ENCODE measurements at regions not wholly inside any gene's neighbourhood (a gene's known extent, or its start where the extent isn't known, plus 50 kb on each side); places are given as distances from the start of the nearest gene placed in this dataset.

DNA sequence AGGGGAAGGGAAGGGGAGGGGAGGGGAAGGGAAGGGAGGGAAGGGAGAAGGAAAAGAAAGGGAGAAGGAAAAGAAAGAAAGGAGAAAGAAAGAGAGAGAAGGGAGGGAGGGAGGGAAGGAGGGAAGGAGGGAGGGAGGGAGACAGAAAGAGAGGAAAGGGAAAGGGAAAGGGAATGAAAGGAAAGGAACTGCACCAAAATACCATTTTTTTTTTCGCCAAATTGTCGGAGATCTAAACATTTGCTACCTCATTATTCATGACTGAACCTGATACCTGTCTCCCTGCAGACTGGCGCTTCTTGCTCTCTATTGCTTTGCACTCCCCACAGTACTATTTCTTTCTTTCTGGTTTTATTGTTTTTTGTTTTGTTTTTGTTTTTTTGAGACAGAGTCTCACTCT lies 117.3 kb upstream of the LGSN start:
- Histone ChIP-seq H3K4me3 (ENCODE audit: low read depth in 1 of 2, low read length in 2 of 2) (no peak overlapping the region), H3K9me3 (ENCODE audit: control insufficient read depth in 2 of 2, insufficient read depth in 1 of 2, low read depth in 1 of 2, low read length in 1 of 2) (no peaks in the 10 kb centered on the region), H3K4me1 (ENCODE audit: control insufficient read depth in 2 of 2, insufficient read depth in 2 of 2, low read length in 1 of 2) (no peaks in the 10 kb centered on the region), H3K36me3 (ENCODE audit: control insufficient read depth in 2 of 2, insufficient read depth in 2 of 2, low read length in 1 of 2) (no peaks in the 10 kb centered on the region), H3K27ac (ENCODE audit: low read depth in 2 of 2, low read length in 1 of 2) (no peak overlapping the region), H3K27me3 (ENCODE audit: control insufficient read depth in 1 of 2, insufficient read depth in 2 of 2, low read length in 2 of 2) (no peaks in the 10 kb centered on the region)
- 75 to 85% methylated on average over 3 of the region's 3 CpGs for WGBS, 2 donors

DNA sequence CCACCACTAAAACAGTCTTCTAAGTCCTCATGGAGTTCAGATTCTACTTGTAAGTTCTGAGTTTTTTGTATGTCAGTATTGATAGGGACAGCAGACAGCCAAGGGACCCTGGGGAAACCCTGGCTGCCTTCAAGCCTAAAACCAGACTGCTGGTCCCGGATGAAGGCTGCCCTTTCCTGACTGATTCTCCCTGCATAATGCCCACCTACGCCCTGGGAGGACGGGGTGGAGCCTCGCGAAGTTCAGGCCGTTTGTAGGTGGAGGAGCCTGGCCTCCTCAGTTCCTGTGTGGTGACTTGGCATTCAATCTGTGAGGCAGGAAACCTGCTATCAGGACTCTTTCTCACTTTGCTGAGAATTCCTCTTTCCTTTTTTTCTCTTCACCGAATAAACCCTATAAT lies 120.3 kb upstream of the LGSN start:
- Histone ChIP-seq H3K27me3 (ENCODE audit: control insufficient read depth in 1 of 2, insufficient read depth in 2 of 2, low read length in 2 of 2) (no peaks in the 10 kb centered on the region), H3K36me3 (ENCODE audit: control insufficient read depth in 2 of 2, insufficient read depth in 2 of 2, low read length in 1 of 2) (no peaks in the 10 kb centered on the region), H3K4me1 (ENCODE audit: control insufficient read depth in 2 of 2, insufficient read depth in 2 of 2, low read length in 1 of 2) (no peaks in the 10 kb centered on the region), H3K4me3 (ENCODE audit: low read depth in 1 of 2, low read length in 2 of 2) (no peak overlapping the region), H3K27ac (ENCODE audit: low read depth in 2 of 2, low read length in 1 of 2) (no peak overlapping the region), H3K9me3 (ENCODE audit: control insufficient read depth in 2 of 2, insufficient read depth in 1 of 2, low read depth in 1 of 2, low read length in 1 of 2) (peaks cover 0 to 5% of the 10 kb centered on the region in 2 donors)
- 66 to 70% methylated on average over 7 of the region's 7 CpGs for WGBS, 2 donors

DNA sequence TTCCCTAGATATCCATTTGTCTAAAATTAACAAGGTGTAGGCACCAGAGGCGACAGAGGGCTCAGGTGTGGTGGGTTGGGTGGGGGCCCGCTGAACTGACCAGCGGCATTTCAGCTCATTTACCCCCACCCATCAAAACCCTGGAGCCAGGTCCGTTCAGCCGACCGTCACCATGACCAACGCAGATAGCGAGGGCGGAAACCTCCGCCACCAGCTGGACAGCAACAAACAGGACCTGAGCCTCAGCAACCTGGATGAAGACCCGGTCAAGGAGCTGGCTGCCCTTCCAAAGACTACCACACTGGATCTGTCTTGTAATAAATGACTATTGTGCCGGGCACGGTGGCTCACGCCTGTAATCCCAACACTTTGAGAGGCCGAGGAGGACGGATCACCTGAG lies 120.8 kb upstream of the LGSN start:
- no peaks in the 10 kb centered on the region for H3K36me3 ChIP-seq (ENCODE audit: control insufficient read depth in 2 of 2, insufficient read depth in 2 of 2, low read length in 1 of 2)
- no peaks in the 10 kb centered on the region for H3K4me1 ChIP-seq (ENCODE audit: control insufficient read depth in 2 of 2, insufficient read depth in 2 of 2, low read length in 1 of 2)
- H3K4me3 ChIP-seq (ENCODE audit: low read depth in 1 of 2, low read length in 2 of 2): no peak overlapping the region
- H3K9me3 ChIP-seq (ENCODE audit: control insufficient read depth in 2 of 2, insufficient read depth in 1 of 2, low read depth in 1 of 2, low read length in 1 of 2): peaks cover 0 to 5% of the 10 kb centered on the region in 2 donors
- 91 to 94% methylated on average over 16 of the region's 16 CpGs for WGBS, 2 donors
- no peak overlapping the region for H3K27ac ChIP-seq (ENCODE audit: low read depth in 2 of 2, low read length in 1 of 2)
- no peaks in the 10 kb centered on the region for H3K27me3 ChIP-seq (ENCODE audit: control insufficient read depth in 1 of 2, insufficient read depth in 2 of 2, low read length in 2 of 2)

DNA sequence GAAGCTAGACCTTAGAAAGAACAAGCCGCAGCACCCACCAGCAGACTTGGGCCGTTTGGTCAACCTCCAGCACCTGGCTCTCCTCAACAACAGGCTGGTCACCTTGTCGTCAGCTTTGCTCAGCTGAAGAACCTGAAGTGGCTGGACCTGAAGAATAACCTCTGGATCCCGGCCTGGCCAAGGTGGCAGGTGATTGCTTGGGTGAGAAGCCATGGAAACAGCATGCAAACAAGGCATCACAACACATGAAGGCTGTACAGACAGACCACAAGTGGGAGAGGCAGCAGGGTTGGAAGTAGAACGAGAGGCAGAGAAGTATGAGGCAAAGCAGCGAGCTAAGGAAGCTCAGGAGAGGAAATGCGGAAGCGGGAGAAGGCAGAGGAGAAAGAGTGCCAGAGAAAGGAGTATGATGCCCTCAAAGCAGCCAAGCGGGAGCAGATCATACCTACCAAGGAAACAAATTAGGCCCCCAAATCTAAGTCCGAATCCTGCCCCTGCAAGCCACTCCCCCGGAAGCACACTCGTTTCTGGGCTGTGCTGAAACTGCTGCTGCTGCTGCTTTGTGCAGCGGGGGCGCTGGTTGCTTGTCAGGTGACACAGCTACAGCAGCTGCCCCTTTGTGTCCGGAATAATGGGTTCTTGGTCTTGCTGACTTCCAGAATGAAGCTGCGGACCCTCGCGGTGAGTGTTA lies 121.6 kb upstream of the LGSN start:
- no peak overlapping the region for H3K4me3 ChIP-seq (ENCODE audit: low read depth in 1 of 2, low read length in 2 of 2)
- H3K9me3 ChIP-seq (ENCODE audit: control insufficient read depth in 2 of 2, insufficient read depth in 1 of 2, low read depth in 1 of 2, low read length in 1 of 2): peaks cover 0 to 5% of the 10 kb centered on the region in 2 donors
- no peak overlapping the region for H3K27ac ChIP-seq (ENCODE audit: low read depth in 2 of 2, low read length in 1 of 2)
- H3K27me3 ChIP-seq (ENCODE audit: control insufficient read depth in 1 of 2, insufficient read depth in 2 of 2, low read length in 2 of 2): no peaks in the 10 kb centered on the region
- H3K4me1 ChIP-seq (ENCODE audit: control insufficient read depth in 2 of 2, insufficient read depth in 2 of 2, low read length in 1 of 2): no peaks in the 10 kb centered on the region
- no peaks in the 10 kb centered on the region for H3K36me3 ChIP-seq (ENCODE audit: control insufficient read depth in 2 of 2, insufficient read depth in 2 of 2, low read length in 1 of 2)
- WGBS, 2 donors: 85% methylated on average over 17 to 18 of the region's 18 CpGs

DNA sequence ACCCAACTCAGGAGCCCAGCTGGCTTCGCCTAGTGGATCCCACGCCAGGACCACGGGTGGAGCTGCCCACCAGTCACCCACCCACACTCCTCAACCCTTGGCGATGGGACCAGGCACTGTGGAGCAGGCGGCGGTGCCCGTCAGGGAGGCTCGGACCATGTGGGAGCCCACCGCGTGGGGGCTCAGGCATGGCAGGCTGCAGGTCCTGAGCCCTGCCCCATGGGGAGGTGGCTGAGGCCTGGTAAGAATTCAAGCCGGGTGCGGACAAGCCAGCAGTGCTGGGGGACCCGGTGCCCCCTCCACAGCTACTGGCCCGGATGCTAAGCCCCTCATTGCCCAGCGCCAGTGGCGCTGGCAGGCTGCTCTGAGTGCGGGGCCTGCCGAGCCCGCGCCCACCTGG lies 123.1 kb upstream of the LGSN start:
- H3K27me3 ChIP-seq (ENCODE audit: control insufficient read depth in 1 of 2, insufficient read depth in 2 of 2, low read length in 2 of 2): no peaks in the 10 kb centered on the region
- no peaks in the 10 kb centered on the region for H3K36me3 ChIP-seq (ENCODE audit: control insufficient read depth in 2 of 2, insufficient read depth in 2 of 2, low read length in 1 of 2)
- H3K27ac ChIP-seq (ENCODE audit: low read depth in 2 of 2, low read length in 1 of 2): no peak overlapping the region
- WGBS, 2 donors: 94 to 96% methylated on average over 20 of the region's 20 CpGs
- H3K4me1 ChIP-seq (ENCODE audit: control insufficient read depth in 2 of 2, insufficient read depth in 2 of 2, low read length in 1 of 2): no peaks in the 10 kb centered on the region
- H3K9me3 ChIP-seq (ENCODE audit: control insufficient read depth in 2 of 2, insufficient read depth in 1 of 2, low read depth in 1 of 2, low read length in 1 of 2): peaks cover 0 to 5% of the 10 kb centered on the region in 2 donors
- H3K4me3 ChIP-seq (ENCODE audit: low read depth in 1 of 2, low read length in 2 of 2): no peak overlapping the region

GRCh38 chr6:63444768-63445167 lies 125.0 kb upstream of the LGSN start:
- H3K4me3 ChIP-seq (ENCODE audit: low read depth in 1 of 2, low read length in 2 of 2): no peak overlapping the region
- H3K4me1 ChIP-seq (ENCODE audit: control insufficient read depth in 2 of 2, insufficient read depth in 2 of 2, low read length in 1 of 2): no peaks in the 10 kb centered on the region
- H3K36me3 ChIP-seq (ENCODE audit: control insufficient read depth in 2 of 2, insufficient read depth in 2 of 2, low read length in 1 of 2): no peaks in the 10 kb centered on the region
- H3K9me3 ChIP-seq (ENCODE audit: control insufficient read depth in 2 of 2, insufficient read depth in 1 of 2, low read depth in 1 of 2, low read length in 1 of 2): peaks cover 0 to 5% of the 10 kb centered on the region in 2 donors
- no peaks in the 10 kb centered on the region for H3K27me3 ChIP-seq (ENCODE audit: control insufficient read depth in 1 of 2, insufficient read depth in 2 of 2, low read length in 2 of 2)
- no peak overlapping the region for H3K27ac ChIP-seq (ENCODE audit: low read depth in 2 of 2, low read length in 1 of 2)
- 91 to 94% methylated on average over 7 of the region's 7 CpGs for WGBS, 2 donors

GRCh38 chr6:63446405-63446804 lies 125.9 kb upstream of the LOC128125822 start:
- 86 to 92% methylated on average over 5 of the region's 5 CpGs for WGBS, 2 donors
- Histone ChIP-seq H3K9me3 (ENCODE audit: control insufficient read depth in 2 of 2, insufficient read depth in 1 of 2, low read depth in 1 of 2, low read length in 1 of 2) (peaks cover 0 to 5% of the 10 kb centered on the region in 2 donors), H3K36me3 (ENCODE audit: control insufficient read depth in 2 of 2, insufficient read depth in 2 of 2, low read length in 1 of 2) (no peaks in the 10 kb centered on the region), H3K4me1 (ENCODE audit: control insufficient read depth in 2 of 2, insufficient read depth in 2 of 2, low read length in 1 of 2) (no peaks in the 10 kb centered on the region), H3K27ac (ENCODE audit: low read depth in 2 of 2, low read length in 1 of 2) (no peak overlapping the region), H3K27me3 (ENCODE audit: control insufficient read depth in 1 of 2, insufficient read depth in 2 of 2, low read length in 2 of 2) (no peaks in the 10 kb centered on the region), H3K4me3 (ENCODE audit: low read depth in 1 of 2, low read length in 2 of 2) (no peak overlapping the region)

DNA sequence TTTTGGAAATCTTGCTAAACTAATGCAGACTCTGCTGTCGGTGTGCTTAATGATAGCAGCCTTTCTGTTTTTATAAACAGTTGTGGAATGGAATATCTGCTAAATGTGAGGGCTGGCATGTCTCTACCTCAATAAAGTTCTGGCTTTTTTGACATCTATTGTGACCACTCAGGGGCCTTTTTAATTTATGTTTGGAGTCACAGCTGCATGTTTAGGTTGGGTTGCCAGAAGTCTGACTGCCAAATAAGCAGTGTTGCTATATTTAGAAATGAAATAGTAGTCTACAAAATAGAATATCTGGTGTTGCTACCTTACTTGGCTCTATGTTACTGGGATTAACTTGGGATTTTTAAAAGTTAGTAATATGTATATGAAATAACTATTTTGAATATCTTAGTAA lies 125.1 kb upstream of the LOC128125822 start:
- H3K9me3 ChIP-seq (ENCODE audit: control insufficient read depth in 2 of 2, insufficient read depth in 1 of 2, low read depth in 1 of 2, low read length in 1 of 2): peaks cover 0 to 5% of the 10 kb centered on the region in 2 donors
- no peaks in the 10 kb centered on the region for H3K4me1 ChIP-seq (ENCODE audit: control insufficient read depth in 2 of 2, insufficient read depth in 2 of 2, low read length in 1 of 2)
- no peak overlapping the region for H3K4me3 ChIP-seq (ENCODE audit: low read depth in 1 of 2, low read length in 2 of 2)
- WGBS, 2 donors: 47 to 60% methylated on average over 1 of the region's 1 CpG
- no peaks in the 10 kb centered on the region for H3K27me3 ChIP-seq (ENCODE audit: control insufficient read depth in 1 of 2, insufficient read depth in 2 of 2, low read length in 2 of 2)
- H3K27ac ChIP-seq (ENCODE audit: low read depth in 2 of 2, low read length in 1 of 2): no peak overlapping the region
- no peaks in the 10 kb centered on the region for H3K36me3 ChIP-seq (ENCODE audit: control insufficient read depth in 2 of 2, insufficient read depth in 2 of 2, low read length in 1 of 2)

GRCh38 chr6:63448229-63448628 lies 124.1 kb upstream of the LOC128125822 start:
- 56 to 62% methylated on average over 5 of the region's 5 CpGs for WGBS, 2 donors
- Histone ChIP-seq H3K9me3 (ENCODE audit: control insufficient read depth in 2 of 2, insufficient read depth in 1 of 2, low read depth in 1 of 2, low read length in 1 of 2) (no peaks in the 10 kb centered on the region), H3K36me3 (ENCODE audit: control insufficient read depth in 2 of 2, insufficient read depth in 2 of 2, low read length in 1 of 2) (no peaks in the 10 kb centered on the region), H3K27me3 (ENCODE audit: control insufficient read depth in 1 of 2, insufficient read depth in 2 of 2, low read length in 2 of 2) (no peaks in the 10 kb centered on the region), H3K4me3 (ENCODE audit: low read depth in 1 of 2, low read length in 2 of 2) (no peak overlapping the region), H3K4me1 (ENCODE audit: control insufficient read depth in 2 of 2, insufficient read depth in 2 of 2, low read length in 1 of 2) (no peaks in the 10 kb centered on the region), H3K27ac (ENCODE audit: low read depth in 2 of 2, low read length in 1 of 2) (no peak overlapping the region)

DNA sequence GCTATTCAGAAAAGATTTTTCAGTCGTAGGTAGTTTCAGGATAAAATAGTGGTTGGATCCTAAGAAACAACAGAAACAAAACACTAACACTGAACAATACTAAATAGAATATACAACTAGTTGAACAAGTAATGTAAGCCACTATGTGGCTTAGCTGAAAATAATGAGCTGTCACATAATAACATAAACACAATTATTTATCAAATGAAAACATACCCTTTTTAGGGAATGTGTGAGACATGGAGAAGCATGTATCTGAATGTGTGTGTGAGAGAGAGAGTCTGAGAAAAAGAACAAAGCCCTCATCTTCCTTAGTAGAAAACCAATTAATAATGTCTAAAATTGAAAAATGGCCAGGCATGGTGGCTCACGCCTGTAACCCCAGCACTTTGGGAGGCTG lies 122.6 kb upstream of the LOC128125822 start:
- Histone ChIP-seq H3K4me3 (ENCODE audit: low read depth in 1 of 2, low read length in 2 of 2) (no peak overlapping the region), H3K4me1 (ENCODE audit: control insufficient read depth in 2 of 2, insufficient read depth in 2 of 2, low read length in 1 of 2) (no peaks in the 10 kb centered on the region), H3K27me3 (ENCODE audit: control insufficient read depth in 1 of 2, insufficient read depth in 2 of 2, low read length in 2 of 2) (no peaks in the 10 kb centered on the region), H3K9me3 (ENCODE audit: control insufficient read depth in 2 of 2, insufficient read depth in 1 of 2, low read depth in 1 of 2, low read length in 1 of 2) (no peaks in the 10 kb centered on the region), H3K36me3 (ENCODE audit: control insufficient read depth in 2 of 2, insufficient read depth in 2 of 2, low read length in 1 of 2) (no peaks in the 10 kb centered on the region), H3K27ac (ENCODE audit: low read depth in 2 of 2, low read length in 1 of 2) (no peak overlapping the region)
- 60 to 82% methylated on average over 2 of the region's 2 CpGs for WGBS, 2 donors
